GM12865 (cell line): ENCODE measurements at regions not wholly inside any gene's neighbourhood (a gene's known extent, or its start where the extent isn't known, plus 50 kb on each side); places are given as distances from the start of the nearest gene placed in this dataset.
"Not testable (repeated sequence)": the region's sequence is repeated elsewhere in the genome, so short reads cannot be mapped to it uniquely, and the experiment has no call there.

Experiments used
- DNase-seq: peaks from one replicate; pipeline ENCODE4 v3.0.0; 2010; ENCODE audit warnings: low read depth
- H3K4me3 ChIP-seq: 2 replicates; pipeline ENCODE4 v1.5.1; 2011; ENCODE audit warnings: mild to moderate bottlenecking, low read depth, low read length, control low read depth
- TF ChIP-seq, protein P1 (sequence below): IDR thresholded peaks from 2 replicates; pipeline ENCODE4 v1.5.1; 2011; ENCODE audit warnings: low read length, control low read depth, low read depth, inconsistent platforms; ENCODE audit not compliant: insufficient read depth; ENCODE audit errors: missing control alignments

DNA sequence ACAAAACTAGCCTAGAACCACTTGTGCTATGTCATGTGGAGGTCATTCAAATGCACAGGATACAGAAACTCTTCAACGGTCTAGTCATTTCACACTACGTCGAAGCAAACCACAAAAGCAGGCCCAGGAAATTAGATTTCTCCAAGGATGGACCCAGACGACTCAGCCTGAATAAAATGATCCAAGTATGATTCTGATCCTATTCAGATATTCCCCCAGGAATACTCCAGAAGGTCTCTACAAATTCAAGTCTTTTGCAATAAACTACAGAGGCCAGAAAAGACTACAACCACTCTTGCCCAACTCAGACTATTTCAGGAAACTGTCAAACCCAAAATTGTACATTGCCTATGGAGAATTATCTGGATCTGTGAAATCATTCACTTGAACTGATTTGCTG lies 422.5 kb downstream of the METTL4 start:
- H3K4me3 ChIP-seq: no peak overlapping the region
- TF ChIP-seq, protein P1, sequence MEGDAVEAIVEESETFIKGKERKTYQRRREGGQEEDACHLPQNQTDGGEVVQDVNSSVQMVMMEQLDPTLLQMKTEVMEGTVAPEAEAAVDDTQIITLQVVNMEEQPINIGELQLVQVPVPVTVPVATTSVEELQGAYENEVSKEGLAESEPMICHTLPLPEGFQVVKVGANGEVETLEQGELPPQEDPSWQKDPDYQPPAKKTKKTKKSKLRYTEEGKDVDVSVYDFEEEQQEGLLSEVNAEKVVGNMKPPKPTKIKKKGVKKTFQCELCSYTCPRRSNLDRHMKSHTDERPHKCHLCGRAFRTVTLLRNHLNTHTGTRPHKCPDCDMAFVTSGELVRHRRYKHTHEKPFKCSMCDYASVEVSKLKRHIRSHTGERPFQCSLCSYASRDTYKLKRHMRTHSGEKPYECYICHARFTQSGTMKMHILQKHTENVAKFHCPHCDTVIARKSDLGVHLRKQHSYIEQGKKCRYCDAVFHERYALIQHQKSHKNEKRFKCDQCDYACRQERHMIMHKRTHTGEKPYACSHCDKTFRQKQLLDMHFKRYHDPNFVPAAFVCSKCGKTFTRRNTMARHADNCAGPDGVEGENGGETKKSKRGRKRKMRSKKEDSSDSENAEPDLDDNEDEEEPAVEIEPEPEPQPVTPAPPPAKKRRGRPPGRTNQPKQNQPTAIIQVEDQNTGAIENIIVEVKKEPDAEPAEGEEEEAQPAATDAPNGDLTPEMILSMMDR: no peak
- DNase-seq: no peak

DNA sequence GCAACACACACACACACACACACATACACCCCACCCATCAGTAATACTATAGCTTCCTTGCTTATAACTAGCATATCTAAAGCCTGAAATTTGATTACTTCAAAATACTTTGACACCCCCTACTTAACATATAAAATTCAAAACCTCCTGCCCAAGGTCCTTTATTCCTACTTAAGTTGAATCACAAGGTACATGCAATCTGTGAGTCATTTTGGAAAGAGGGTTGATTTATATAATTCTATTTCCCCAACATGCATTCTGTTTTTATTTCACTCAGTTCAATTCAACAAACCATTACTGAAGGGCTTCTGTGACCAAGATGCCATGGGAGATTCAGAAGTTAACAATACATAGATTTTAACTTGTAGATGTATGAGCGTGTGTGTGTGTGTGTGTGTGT lies 420.7 kb downstream of the METTL4 start:
- TF ChIP-seq, protein P1: no peak
- DNase-seq: no peak
- no peak overlapping the region for H3K4me3 ChIP-seq

DNA sequence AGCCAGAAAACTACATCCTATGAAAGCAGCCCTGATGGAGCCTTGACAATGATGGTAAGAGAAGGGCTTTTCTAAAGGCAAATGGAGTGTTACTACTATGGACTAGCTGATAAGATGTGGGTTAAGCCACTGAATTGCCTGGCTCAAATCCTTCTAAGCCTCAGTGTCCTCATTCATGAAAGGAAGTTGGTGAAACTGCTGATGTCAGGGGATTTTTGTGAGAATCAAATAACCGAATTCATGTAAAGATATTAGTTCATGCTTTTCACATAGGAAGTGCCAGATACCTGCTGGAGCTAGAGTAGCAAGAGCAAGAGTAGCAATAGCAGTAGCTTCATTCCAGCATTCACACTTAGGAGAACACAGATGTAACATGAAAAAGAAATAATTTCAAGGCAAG lies 417.0 kb downstream of the METTL4 start:
- TF ChIP-seq, protein P1: no peak
- no peak for DNase-seq

DNA sequence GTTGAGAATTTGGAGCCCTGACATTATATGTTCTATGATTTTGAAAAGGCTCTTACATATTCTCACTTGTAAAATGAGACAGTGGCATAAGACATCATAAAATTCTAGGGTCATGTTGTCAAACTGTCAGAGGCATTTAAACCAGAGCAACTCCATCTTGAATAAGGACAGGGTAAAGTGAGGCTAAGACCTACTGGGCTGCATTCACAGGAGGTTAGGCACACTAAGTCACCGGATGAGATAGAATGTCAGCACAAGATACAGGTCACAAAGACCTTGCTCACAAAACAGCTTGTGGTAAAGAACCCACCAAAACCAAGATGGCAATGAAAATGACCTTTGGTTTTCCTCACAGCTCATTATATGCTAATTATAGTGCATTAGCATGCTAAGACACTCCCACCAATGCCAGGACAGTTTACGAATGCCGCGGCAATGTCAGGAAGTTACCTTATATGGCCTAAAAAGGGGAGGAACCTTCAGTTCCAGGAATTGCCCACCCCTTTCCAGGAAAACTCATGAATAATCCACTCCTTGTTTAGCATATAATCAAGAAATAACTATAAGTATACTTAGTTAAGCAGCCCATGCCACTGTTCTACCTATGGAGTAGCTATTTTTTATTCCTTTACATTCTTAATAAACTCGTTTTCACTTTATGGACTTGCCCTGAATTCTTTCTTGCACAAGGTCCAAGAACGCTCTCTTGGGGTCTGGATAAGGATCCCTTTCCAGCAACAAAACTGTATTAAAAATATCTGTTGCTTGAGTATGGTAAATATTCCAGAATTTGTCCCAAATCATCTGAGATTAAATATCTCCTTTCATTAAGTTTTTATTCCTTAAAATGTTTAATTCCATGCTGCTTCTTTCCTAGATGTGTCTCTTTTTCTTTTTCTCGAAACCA lies 406.4 kb downstream of the METTL4 start:
- no peak overlapping the region for H3K4me3 ChIP-seq
- TF ChIP-seq, protein P1: no peak
- no peak for DNase-seq

More for the DNA sequence above, 417.0 kb downstream of the METTL4 start:
- no peak overlapping the region for H3K4me3 ChIP-seq

DNA sequence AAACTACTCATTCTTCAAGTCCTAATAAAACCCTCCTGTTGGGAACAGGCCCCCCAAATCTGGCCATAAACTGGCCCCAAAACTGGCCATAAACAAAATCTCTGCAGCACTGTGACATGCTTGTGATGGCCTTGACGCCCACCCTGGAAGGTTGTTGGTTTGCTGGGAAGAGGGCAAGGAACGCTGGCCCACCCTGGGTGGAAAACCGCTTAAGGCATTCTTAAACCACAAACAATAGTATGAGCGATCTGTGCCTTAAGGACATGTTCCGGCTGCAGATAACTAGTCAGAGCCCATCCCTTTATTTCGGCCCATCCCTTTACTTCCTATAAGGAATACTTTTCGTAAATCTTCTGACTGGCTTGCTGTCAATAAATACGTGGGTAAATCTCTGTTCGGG lies 404.4 kb downstream of the METTL4 start:
- H3K4me3 ChIP-seq, DNase-seq: not testable (repeated sequence)

DNA sequence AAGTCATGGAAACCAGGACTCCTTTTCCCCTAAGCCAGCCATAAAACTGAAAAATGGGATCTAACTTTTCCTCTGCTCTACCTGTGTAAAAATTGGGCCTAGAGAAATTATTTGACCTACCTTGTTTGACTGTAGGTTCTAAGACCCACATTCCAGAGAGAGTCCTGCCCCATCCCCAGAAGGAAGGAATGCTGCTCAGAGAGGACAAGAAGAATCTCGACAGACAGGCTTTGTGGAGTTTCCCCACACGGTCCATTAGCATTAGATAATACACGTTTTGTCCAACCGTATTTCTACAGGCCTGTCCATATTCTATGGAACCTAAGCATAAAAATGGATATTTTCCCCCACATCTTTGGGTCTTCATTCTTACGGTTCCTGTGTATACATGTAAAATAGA lies 403.3 kb downstream of the METTL4 start:
- TF ChIP-seq, protein P1: no peak
- no peak overlapping the region for H3K4me3 ChIP-seq
- DNase-seq: no peak

DNA sequence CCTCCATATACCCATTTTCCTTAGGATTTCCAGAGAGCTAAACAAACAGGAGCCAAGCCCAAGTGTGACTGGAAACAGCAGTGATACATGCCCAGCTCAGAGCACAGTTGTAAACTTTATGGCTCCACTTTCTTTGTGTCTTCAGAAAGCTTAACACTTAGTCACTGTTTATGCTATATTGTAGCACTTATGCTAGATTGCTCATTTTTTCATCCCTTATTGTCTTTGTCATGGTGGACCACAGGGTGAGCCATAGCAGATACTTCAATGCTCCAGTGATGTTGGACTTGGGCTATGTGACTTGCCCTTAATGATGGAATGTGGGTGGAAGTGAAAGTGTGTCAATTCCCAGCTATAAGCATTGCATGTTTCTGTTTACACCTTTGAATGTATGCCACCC lies 401.6 kb downstream of the METTL4 start:
- H3K4me3 ChIP-seq: no peak overlapping the region
- TF ChIP-seq, protein P1: no peak
- DNase-seq: no peak
